Hepatic stellate cell (primary cell): ENCODE measurements at regions not wholly inside any gene's neighbourhood (a gene's known extent, or its start where the extent isn't known, plus 50 kb on each side); places are given as distances from the start of the nearest gene placed in this dataset.
A peak's percentile ranks its signal among the peaks of the same experiment; 100 is the strongest.
"Not testable (repeated sequence)": the region's sequence is repeated elsewhere in the genome, so short reads cannot be mapped to it uniquely, and the experiment has no call there.

Experiments used
- DNase-seq: peaks from one replicate; pipeline ENCODE4 v3.0.0; 2011; ENCODE audit warnings: low spot score

- DNase-seq = no peak
Measured at GRCh38 chr5:92560698-92561401, 1020.2 kb downstream of the NR2F1-AS1 start.

GRCh38 chr5:92559781-92560180, 1021.2 kb downstream of the NR2F1-AS1 start:
- DNase-seq = no peak

GRCh38 chr5:92559331-92559730, 1021.7 kb downstream of the NR2F1-AS1 start:
- no peak for DNase-seq

- no peak for DNase-seq
Measured at GRCh38 chr5:92556747-92557146, 1024.3 kb downstream of the NR2F1-AS1 start.

- no peak for DNase-seq
Measured at GRCh38 chr5:92554447-92555085, 1026.5 kb downstream of the NR2F1-AS1 start.

GRCh38 chr5:92553326-92553725, 1027.7 kb downstream of the NR2F1-AS1 start:
- no peak for DNase-seq

GRCh38 chr5:92552206-92553160, 1028.5 kb downstream of the NR2F1-AS1 start:
- DNase-seq = peak; percentile 32

GRCh38 chr5:92548346-92548745, 1032.7 kb downstream of the NR2F1-AS1 start:
- no peak for DNase-seq

- no peak for DNase-seq
Measured at GRCh38 chr5:92544596-92544995, 1036.4 kb downstream of the NR2F1-AS1 start.

GRCh38 chr5:92544036-92544435, 1037.0 kb downstream of the NR2F1-AS1 start:
- DNase-seq = peak; percentile 1

GRCh38 chr5:92543201-92543600, 1037.8 kb downstream of the NR2F1-AS1 start:
- DNase-seq = no peak

GRCh38 chr5:92542017-92542416, 1039.0 kb downstream of the NR2F1-AS1 start:
- not testable (repeated sequence) for DNase-seq

- DNase-seq = no peak
Measured at GRCh38 chr5:92527311-92528078, 1053.5 kb downstream of the NR2F1-AS1 start.

GRCh38 chr5:92525131-92525530, 1055.9 kb downstream of the NR2F1-AS1 start:
- DNase-seq = no peak

- no peak for DNase-seq
Measured at GRCh38 chr5:92519811-92520632, 1061.0 kb downstream of the NR2F1-AS1 start.

- DNase-seq = peak; percentile 18
Measured at GRCh38 chr5:92518318-92518904, 1062.6 kb downstream of the NR2F1-AS1 start.

GRCh38 chr5:92514896-92515295, 1066.1 kb downstream of the NR2F1-AS1 start:
- no peak for DNase-seq

GRCh38 chr5:92513067-92513466, 1068.0 kb downstream of the NR2F1-AS1 start:
- DNase-seq = no peak

GRCh38 chr5:92508271-92508670, 1072.7 kb downstream of the NR2F1-AS1 start:
- no peak for DNase-seq

GRCh38 chr5:92505925-92506324, 1075.1 kb downstream of the NR2F1-AS1 start:
- no peak for DNase-seq

- no peak for DNase-seq
Measured at GRCh38 chr5:92505145-92505544, 1075.9 kb downstream of the NR2F1-AS1 start.
